HG03457 (cell line): ENCODE measurements at regions not wholly inside any gene's neighbourhood (a gene's known extent, or its start where the extent isn't known, plus 50 kb on each side); places are given as distances from the start of the nearest gene placed in this dataset.
"Not testable (repeated sequence)": the region's sequence is repeated elsewhere in the genome, so short reads cannot be mapped to it uniquely, and the experiment has no call there.

ENCODE experiments used
- ATAC-seq: cut with Tn5 transposase; IDR thresholded peaks from one replicate; pipeline ENCODE4 v1.9.1; 2021; ENCODE audit warnings: moderate number of reproducible peaks; ENCODE audit not compliant: unreplicated experiment

- no peak for ATAC-seq
Observed at GRCh38 chr6:163706500-163707087, 292.1 kb downstream of the QKI start.

GRCh38 chr6:163705923-163706322 lies 291.4 kb downstream of the QKI start:
- ATAC-seq: peak; percentile 49

GRCh38 chr6:163702736-163703135 lies 288.2 kb downstream of the QKI start:
- no peak for ATAC-seq

GRCh38 chr6:163701762-163702161 lies 287.2 kb downstream of the QKI start:
- ATAC-seq: no peak

- no peak for ATAC-seq
Observed at GRCh38 chr6:163698086-163698485, 283.6 kb downstream of the QKI start.

GRCh38 chr6:163696311-163696710 lies 281.8 kb downstream of the QKI start:
- not testable (repeated sequence) for ATAC-seq

- ATAC-seq: no peak
Observed at GRCh38 chr6:163695414-163695864, 280.9 kb downstream of the QKI start.

GRCh38 chr6:163694988-163695398 lies 280.5 kb downstream of the QKI start:
- no peak for ATAC-seq

GRCh38 chr6:163694072-163694471 lies 279.6 kb downstream of the QKI start:
- ATAC-seq: no peak

- ATAC-seq: no peak
Observed at GRCh38 chr6:163691049-163691448, 276.5 kb downstream of the QKI start.

- no peak for ATAC-seq
Observed at GRCh38 chr6:163688739-163689362, 274.3 kb downstream of the QKI start.

GRCh38 chr6:163687075-163687474 lies 272.6 kb downstream of the QKI start:
- ATAC-seq: no peak

GRCh38 chr6:163686301-163686700 lies 271.8 kb downstream of the QKI start:
- no peak for ATAC-seq

GRCh38 chr6:163683105-163683622 lies 268.6 kb downstream of the QKI start:
- no peak for ATAC-seq

GRCh38 chr6:163679753-163680152 lies 265.2 kb downstream of the QKI start:
- no peak for ATAC-seq

- ATAC-seq: no peak
Observed at GRCh38 chr6:163679012-163679660, 264.6 kb downstream of the QKI start.

GRCh38 chr6:163675611-163676010 lies 261.1 kb downstream of the QKI start:
- no peak for ATAC-seq

GRCh38 chr6:163672710-163673109 lies 258.2 kb downstream of the QKI start:
- no peak for ATAC-seq

- ATAC-seq: no peak
Observed at GRCh38 chr6:163671791-163672190, 257.3 kb downstream of the QKI start.

GRCh38 chr6:163671355-163671754 lies 256.8 kb downstream of the QKI start:
- ATAC-seq: peak; percentile 46

GRCh38 chr6:163670336-163670735 lies 255.8 kb downstream of the QKI start:
- no peak for ATAC-seq

GRCh38 chr6:163668061-163668426 lies 253.5 kb downstream of the QKI start:
- ATAC-seq: peak; percentile 28
